Panc1 (cell line): ENCODE measurements at regions not wholly inside any gene's neighbourhood (a gene's known extent, or its start where the extent isn't known, plus 50 kb on each side); places are given as distances from the start of the nearest gene placed in this dataset.

Experiments
- POLR2AphosphoS5 ChIP-seq: IDR thresholded peaks from 2 replicates; pipeline ENCODE4 v1.6.1; 2012; ENCODE audit warnings: mild to moderate bottlenecking, low read depth, low read length, moderate library complexity
- REST ChIP-seq, 2 experiments: IDR thresholded peaks; 2 replicates each; pipeline ENCODE4 v1.6.1; 2011 to 2012; ENCODE audit warnings: low read depth in 2 of 2, control low read depth in 1 of 2, low read length in 1 of 2, mild to moderate bottlenecking in 1 of 2, moderate library complexity in 1 of 2; ENCODE audit not compliant: insufficient read depth in 1 of 2
- SIN3A ChIP-seq: IDR thresholded peaks from 2 replicates; pipeline ENCODE4 v1.6.1; 2012; ENCODE audit warnings: low read depth, mild to moderate bottlenecking, low read length, moderate library complexity, borderline replicate concordance; ENCODE audit not compliant: insufficient read depth
- TCF7L2 ChIP-seq: IDR thresholded peaks from 2 replicates; pipeline ENCODE4 v1.6.1; 2011; ENCODE audit warnings: mild to moderate bottlenecking, low read depth, low read length, inconsistent platforms
- TF ChIP-seq, protein P1 (sequence below): fragments of 450-650 bp; IDR thresholded peaks from 2 replicates; pipeline ENCODE4 v1.5.1; 2017; ENCODE audit warnings: mild to moderate bottlenecking

DNA sequence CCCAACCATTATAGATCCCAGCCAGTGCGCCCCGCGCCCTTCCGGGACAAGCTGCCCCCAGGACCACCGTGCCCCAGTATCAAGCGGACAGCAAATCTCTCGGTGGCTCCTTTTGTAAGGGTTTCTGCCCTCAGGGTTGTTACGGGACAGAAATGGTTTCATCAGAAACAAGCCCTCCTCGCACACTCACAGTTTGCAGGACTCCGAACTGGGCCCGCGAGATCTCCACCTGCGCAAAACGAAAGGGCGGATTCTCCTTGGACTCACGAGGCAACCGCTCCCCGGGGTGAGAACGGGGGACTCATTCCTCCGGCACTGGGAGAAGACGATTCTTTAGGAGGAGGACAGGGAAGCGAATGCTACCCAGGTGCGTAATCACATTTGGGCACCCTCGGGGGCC is 51.1 kb upstream of the H6PD start:
- TF ChIP-seq, protein P1, sequence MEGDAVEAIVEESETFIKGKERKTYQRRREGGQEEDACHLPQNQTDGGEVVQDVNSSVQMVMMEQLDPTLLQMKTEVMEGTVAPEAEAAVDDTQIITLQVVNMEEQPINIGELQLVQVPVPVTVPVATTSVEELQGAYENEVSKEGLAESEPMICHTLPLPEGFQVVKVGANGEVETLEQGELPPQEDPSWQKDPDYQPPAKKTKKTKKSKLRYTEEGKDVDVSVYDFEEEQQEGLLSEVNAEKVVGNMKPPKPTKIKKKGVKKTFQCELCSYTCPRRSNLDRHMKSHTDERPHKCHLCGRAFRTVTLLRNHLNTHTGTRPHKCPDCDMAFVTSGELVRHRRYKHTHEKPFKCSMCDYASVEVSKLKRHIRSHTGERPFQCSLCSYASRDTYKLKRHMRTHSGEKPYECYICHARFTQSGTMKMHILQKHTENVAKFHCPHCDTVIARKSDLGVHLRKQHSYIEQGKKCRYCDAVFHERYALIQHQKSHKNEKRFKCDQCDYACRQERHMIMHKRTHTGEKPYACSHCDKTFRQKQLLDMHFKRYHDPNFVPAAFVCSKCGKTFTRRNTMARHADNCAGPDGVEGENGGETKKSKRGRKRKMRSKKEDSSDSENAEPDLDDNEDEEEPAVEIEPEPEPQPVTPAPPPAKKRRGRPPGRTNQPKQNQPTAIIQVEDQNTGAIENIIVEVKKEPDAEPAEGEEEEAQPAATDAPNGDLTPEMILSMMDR = no peak
- TF ChIP-seq POLR2AphosphoS5 = no peak
- TF ChIP-seq REST (IDR thresholded peaks at IDR 0.05; ENCODE audit: insufficient read depth in 1 of 2, low read depth in 2 of 2, low read length in 1 of 2) = no peak
- TF ChIP-seq SIN3A = no peak
- TF ChIP-seq TCF7L2 = no peak
